ENCODE measurements at regions not wholly inside any gene's neighbourhood (a gene's known extent, or its start where the extent isn't known, plus 50 kb on each side); places are given as distances from the start of the nearest gene placed in this dataset.
"Not testable (repeated sequence)": the region's sequence is repeated elsewhere in the genome, so short reads cannot be mapped to it uniquely, and the experiment has no call there.

DNA sequence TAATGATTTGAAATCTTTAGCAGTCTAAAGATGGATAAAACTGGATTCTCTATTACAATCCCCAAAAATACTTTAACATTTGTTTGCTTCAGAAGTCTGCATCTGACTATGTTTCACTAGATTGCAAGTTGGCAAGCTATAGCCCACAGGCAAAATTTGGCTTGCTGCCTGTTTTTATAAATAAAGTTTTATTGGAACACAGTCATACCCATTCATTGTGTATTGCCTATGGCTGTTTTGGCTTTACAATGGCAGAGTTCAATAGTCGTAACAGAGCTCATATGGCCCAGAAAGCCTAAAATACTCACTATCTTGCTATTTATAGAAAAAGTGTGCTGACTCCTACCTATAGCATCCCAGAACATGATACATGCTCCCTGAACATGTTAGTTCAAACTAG is 89.0 kb upstream of the GPR141 start:
- no peaks in the 10 kb centered on the region for H3K4me1 ChIP-seq (ENCODE audit: low read length)

DNA sequence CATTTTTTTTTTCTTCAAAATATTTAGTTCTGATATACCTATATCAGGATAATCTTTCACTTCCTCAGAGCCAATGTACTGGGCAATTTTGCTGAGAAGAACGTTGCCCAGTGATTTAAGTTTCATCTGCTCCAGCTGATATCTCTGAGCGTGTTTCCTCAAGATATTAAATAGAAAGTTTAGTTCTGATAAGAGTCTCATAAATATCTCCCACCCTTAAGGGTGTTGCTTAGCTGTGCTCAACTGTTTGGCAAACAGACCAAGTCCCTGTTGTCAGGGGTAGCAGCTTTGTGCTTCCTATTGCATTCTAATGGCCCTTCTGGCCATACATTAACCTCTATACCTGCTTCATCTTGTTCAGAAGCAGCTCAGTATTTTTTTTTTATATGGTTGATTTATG is 84.7 kb upstream of the GPR141 start:
- H3K27ac ChIP-seq (ENCODE audit: low read length): no peak overlapping the region
- peaks cover 8% of the 10 kb centered on the region for H3K27me3 ChIP-seq (ENCODE audit: low read depth, low read length)
- no peak overlapping the region for H2AFZ ChIP-seq (ENCODE audit: low read depth, low read length)
- H3K4me1 ChIP-seq (ENCODE audit: low read length): no peaks in the 10 kb centered on the region
- no peaks in the 10 kb centered on the region for H4K20me1 ChIP-seq (ENCODE audit: insufficient read depth, low read length)
- H3K9ac ChIP-seq (ENCODE audit: low read length): no peak overlapping the region
- no peak overlapping the region for H3K4me2 ChIP-seq (ENCODE audit: low read length)
- H3K4me3 ChIP-seq (ENCODE audit: low read length): no peak overlapping the region
- 0 out of 2 replicates have a peak, but pooled peaks cover 3% of the 10 kb centered on the region for H3K9me3 ChIP-seq (ENCODE audit: insufficient read depth, low read length)
- no peak for TF ChIP-seq EZH2phosphoT487 (IDR thresholded peaks at IDR 0.05; ENCODE audit: low read depth)
- TF ChIP-seq, protein P1, sequence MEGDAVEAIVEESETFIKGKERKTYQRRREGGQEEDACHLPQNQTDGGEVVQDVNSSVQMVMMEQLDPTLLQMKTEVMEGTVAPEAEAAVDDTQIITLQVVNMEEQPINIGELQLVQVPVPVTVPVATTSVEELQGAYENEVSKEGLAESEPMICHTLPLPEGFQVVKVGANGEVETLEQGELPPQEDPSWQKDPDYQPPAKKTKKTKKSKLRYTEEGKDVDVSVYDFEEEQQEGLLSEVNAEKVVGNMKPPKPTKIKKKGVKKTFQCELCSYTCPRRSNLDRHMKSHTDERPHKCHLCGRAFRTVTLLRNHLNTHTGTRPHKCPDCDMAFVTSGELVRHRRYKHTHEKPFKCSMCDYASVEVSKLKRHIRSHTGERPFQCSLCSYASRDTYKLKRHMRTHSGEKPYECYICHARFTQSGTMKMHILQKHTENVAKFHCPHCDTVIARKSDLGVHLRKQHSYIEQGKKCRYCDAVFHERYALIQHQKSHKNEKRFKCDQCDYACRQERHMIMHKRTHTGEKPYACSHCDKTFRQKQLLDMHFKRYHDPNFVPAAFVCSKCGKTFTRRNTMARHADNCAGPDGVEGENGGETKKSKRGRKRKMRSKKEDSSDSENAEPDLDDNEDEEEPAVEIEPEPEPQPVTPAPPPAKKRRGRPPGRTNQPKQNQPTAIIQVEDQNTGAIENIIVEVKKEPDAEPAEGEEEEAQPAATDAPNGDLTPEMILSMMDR (IDR thresholded peaks at IDR 0.05; ENCODE audit: low read depth, low read length): no peak
- no peaks in the 10 kb centered on the region for H3K36me3 ChIP-seq (replicated peaks; ENCODE audit: low read depth, low read length)
- no peaks in the 10 kb centered on the region for H3K79me2 ChIP-seq (ENCODE audit: low read length)

More for the DNA sequence above, 89.0 kb upstream of the GPR141 start:
- H3K9me3 ChIP-seq (ENCODE audit: insufficient read depth, low read length): 0 out of 2 replicates have a peak, but pooled peaks cover 3% of the 10 kb centered on the region
- no peak overlapping the region for H3K4me3 ChIP-seq (ENCODE audit: low read length)
- no peaks in the 10 kb centered on the region for H4K20me1 ChIP-seq (ENCODE audit: insufficient read depth, low read length)
- H3K79me2 ChIP-seq (ENCODE audit: low read length): no peaks in the 10 kb centered on the region
- H3K4me2 ChIP-seq (ENCODE audit: low read length): no peak overlapping the region
- H3K27me3 ChIP-seq (ENCODE audit: low read depth, low read length): peaks cover 4% of the 10 kb centered on the region; the same call in 1 of the 2 replicates
- TF ChIP-seq, protein P1 (IDR thresholded peaks at IDR 0.05; ENCODE audit: low read depth, low read length): no peak
- no peak for TF ChIP-seq EZH2phosphoT487 (IDR thresholded peaks at IDR 0.05; ENCODE audit: low read depth)
- no peak overlapping the region for H3K27ac ChIP-seq (ENCODE audit: low read length)
- H2AFZ ChIP-seq (ENCODE audit: low read depth, low read length): no peak overlapping the region
- no peak overlapping the region for H3K9ac ChIP-seq (ENCODE audit: low read length)
- no peaks in the 10 kb centered on the region for H3K36me3 ChIP-seq (replicated peaks; ENCODE audit: low read depth, low read length)

DNA sequence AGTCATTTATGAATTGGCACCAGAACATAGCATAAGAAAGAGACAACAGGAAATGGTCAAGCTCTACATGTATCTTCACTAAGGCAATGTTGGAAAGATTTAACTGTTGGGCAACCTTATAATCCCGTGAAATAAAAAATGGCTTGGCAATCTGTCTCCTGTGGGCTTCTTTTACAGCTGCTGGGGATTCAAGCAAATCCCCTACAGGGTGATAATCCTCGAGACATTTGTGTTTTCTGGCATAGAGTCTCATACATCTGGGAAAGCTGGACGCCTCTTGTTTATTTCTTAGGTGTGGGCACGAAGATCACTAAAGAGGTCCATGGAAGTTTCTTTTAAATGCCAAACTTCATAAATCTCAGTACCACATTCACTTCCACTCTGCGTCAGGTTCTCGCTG is 82.2 kb upstream of the GPR141 start:
- Histone ChIP-seq H3K79me2 (ENCODE audit: low read length) (no peaks in the 10 kb centered on the region), H3K4me3 (ENCODE audit: low read length) (no peak overlapping the region), H4K20me1 (ENCODE audit: insufficient read depth, low read length) (no peaks in the 10 kb centered on the region), H3K27me3 (ENCODE audit: low read depth, low read length) (peaks cover 19% of the 10 kb centered on the region), H3K9me3 (ENCODE audit: insufficient read depth, low read length) (no peaks in the 10 kb centered on the region), H3K9ac (ENCODE audit: low read length) (no peak overlapping the region), H3K4me1 (ENCODE audit: low read length) (no peaks in the 10 kb centered on the region), H3K27ac (ENCODE audit: low read length) (no peak overlapping the region), H3K36me3 (replicated peaks; ENCODE audit: low read depth, low read length) (no peaks in the 10 kb centered on the region), H3K4me2 (ENCODE audit: low read length) (no peak overlapping the region), H2AFZ (ENCODE audit: low read depth, low read length) (no peak overlapping the region)
- TF ChIP-seq EZH2phosphoT487 (IDR thresholded peaks at IDR 0.05; ENCODE audit: low read depth): no peak
- TF ChIP-seq, protein P1 (IDR thresholded peaks at IDR 0.05; ENCODE audit: low read depth, low read length): no peak

DNA sequence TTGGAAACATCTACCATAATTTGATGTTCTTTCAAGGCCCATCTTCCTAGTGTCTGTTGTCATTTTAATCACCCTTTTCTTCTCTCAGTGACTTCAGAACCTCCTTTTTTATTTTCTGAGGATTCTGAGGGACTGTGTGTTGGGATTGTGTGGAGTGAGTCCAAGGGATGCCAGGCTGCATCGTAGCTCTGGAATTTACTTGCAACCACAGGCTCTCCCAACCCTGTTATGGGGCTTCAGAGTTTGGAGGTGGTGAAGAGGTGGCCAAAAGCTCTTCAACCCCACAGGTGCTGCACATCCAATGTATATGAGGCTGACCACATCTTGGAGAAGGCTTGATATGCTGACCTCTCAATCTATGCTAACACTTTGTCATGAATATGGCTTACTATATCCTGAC is 79.5 kb upstream of the GPR141 start:
- no peak overlapping the region for H3K27ac ChIP-seq (ENCODE audit: low read length)
- no peak overlapping the region for H3K9ac ChIP-seq (ENCODE audit: low read length)
- H3K4me2 ChIP-seq (ENCODE audit: low read length): no peak overlapping the region
- TF ChIP-seq EZH2phosphoT487 (IDR thresholded peaks at IDR 0.05; ENCODE audit: low read depth): no peak
- TF ChIP-seq, protein P1 (IDR thresholded peaks at IDR 0.05; ENCODE audit: low read depth, low read length): no peak
- no peak overlapping the region for H2AFZ ChIP-seq (ENCODE audit: low read depth, low read length)
- H3K4me3 ChIP-seq (ENCODE audit: low read length): no peak overlapping the region
- H4K20me1 ChIP-seq (ENCODE audit: insufficient read depth, low read length): no peaks in the 10 kb centered on the region
- no peaks in the 10 kb centered on the region for H3K4me1 ChIP-seq (ENCODE audit: low read length)
- no peaks in the 10 kb centered on the region for H3K79me2 ChIP-seq (ENCODE audit: low read length)
- H3K36me3 ChIP-seq (replicated peaks; ENCODE audit: low read depth, low read length): no peaks in the 10 kb centered on the region
- no peaks in the 10 kb centered on the region for H3K9me3 ChIP-seq (ENCODE audit: insufficient read depth, low read length)
- peaks cover 19% of the 10 kb centered on the region for H3K27me3 ChIP-seq (ENCODE audit: low read depth, low read length)

DNA sequence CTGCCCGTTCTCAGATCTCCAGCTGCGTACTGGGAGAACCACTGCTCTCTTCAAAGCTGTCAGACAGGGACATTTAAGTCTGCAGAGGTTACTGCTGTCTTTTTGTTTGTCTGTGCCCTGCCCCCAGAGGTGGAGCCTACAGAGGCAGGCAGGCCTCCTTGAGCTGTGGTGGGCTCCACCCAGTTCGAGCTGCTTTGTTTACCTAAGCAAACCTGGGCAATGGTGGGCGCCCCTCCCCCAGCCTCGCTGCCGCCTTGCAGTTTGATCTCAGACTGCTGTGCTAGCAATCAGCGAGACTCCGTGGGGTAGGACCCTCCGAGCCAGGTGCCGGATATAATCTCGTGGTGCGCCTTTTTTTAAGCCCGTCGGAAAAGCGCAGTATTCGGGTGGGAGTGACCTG is 66.2 kb upstream of the GPR141 start:
- not testable (repeated sequence) for H3K4me3 ChIP-seq (ENCODE audit: low read length); H3K27ac ChIP-seq (ENCODE audit: low read length); H3K4me1 ChIP-seq (ENCODE audit: low read length); H3K9me3 ChIP-seq (ENCODE audit: insufficient read depth, low read length); H3K4me2 ChIP-seq (ENCODE audit: low read length); H2AFZ ChIP-seq (ENCODE audit: low read depth, low read length); H4K20me1 ChIP-seq (ENCODE audit: insufficient read depth, low read length); H3K36me3 ChIP-seq (replicated peaks; ENCODE audit: low read depth, low read length); H3K9ac ChIP-seq (ENCODE audit: low read length); H3K79me2 ChIP-seq (ENCODE audit: low read length)
- peaks cover 13% of the 10 kb centered on the region; the same call in 1 of the 2 replicates for H3K27me3 ChIP-seq (ENCODE audit: low read depth, low read length)
